ENCODE measurements at regions not wholly inside any gene's neighbourhood (a gene's known extent, or its start where the extent isn't known, plus 50 kb on each side); places are given as distances from the start of the nearest gene placed in this dataset.
A peak's percentile ranks its signal among the peaks of the same experiment; 100 is the strongest.

- Histone ChIP-seq H3K4me3 (ENCODE audit: low read length) (no peak overlapping the region), H3K27ac (ENCODE audit: low read length) (no peak overlapping the region), H3K4me1 (ENCODE audit: control insufficient read depth, insufficient read depth, low read length) (no peaks in the 10 kb centered on the region), H3K36me3 (ENCODE audit: control insufficient read depth, insufficient read depth, low read length) (no peaks in the 10 kb centered on the region), H3K9me3 (ENCODE audit: control insufficient read depth, low read depth, low read length) (no peaks in the 10 kb centered on the region), H3K27me3 (ENCODE audit: control insufficient read depth, insufficient read depth, low read length) (no peaks in the 10 kb centered on the region)
- no CpG with 5 or more reads among the region's 1 CpG for WGBS (ENCODE audit: insufficient coverage, low lambda C conversion rate)
- DNase-seq: no peak
Measured at GRCh38 chrX:111007238-111007637, 88.8 kb upstream of the PAK3 start.

GRCh38 chrX:111006116-111006515 is 89.9 kb upstream of the PAK3 start:
- Histone ChIP-seq H3K27me3 (ENCODE audit: control insufficient read depth, insufficient read depth, low read length) (no peaks in the 10 kb centered on the region), H3K9me3 (ENCODE audit: control insufficient read depth, low read depth, low read length) (no peaks in the 10 kb centered on the region), H3K4me1 (ENCODE audit: control insufficient read depth, insufficient read depth, low read length) (no peaks in the 10 kb centered on the region), H3K4me3 (ENCODE audit: low read length) (no peak overlapping the region), H3K27ac (ENCODE audit: low read length) (no peak overlapping the region), H3K36me3 (ENCODE audit: control insufficient read depth, insufficient read depth, low read length) (no peaks in the 10 kb centered on the region)
- DNase-seq: no peak
- no CpG with 5 or more reads among the region's 2 CpGs for WGBS (ENCODE audit: insufficient coverage, low lambda C conversion rate)

GRCh38 chrX:111005166-111005565 is 90.8 kb upstream of the PAK3 start:
- H3K27ac ChIP-seq (ENCODE audit: low read length): no peak overlapping the region
- no peaks in the 10 kb centered on the region for H3K4me1 ChIP-seq (ENCODE audit: control insufficient read depth, insufficient read depth, low read length)
- no CpG with 5 or more reads among the region's 4 CpGs for WGBS (ENCODE audit: insufficient coverage, low lambda C conversion rate)
- DNase-seq: no peak
- H3K36me3 ChIP-seq (ENCODE audit: control insufficient read depth, insufficient read depth, low read length): no peaks in the 10 kb centered on the region
- H3K4me3 ChIP-seq (ENCODE audit: low read length): no peak overlapping the region
- no peaks in the 10 kb centered on the region for H3K9me3 ChIP-seq (ENCODE audit: control insufficient read depth, low read depth, low read length)
- no peaks in the 10 kb centered on the region for H3K27me3 ChIP-seq (ENCODE audit: control insufficient read depth, insufficient read depth, low read length)

- no CpG with 5 or more reads among the region's 4 CpGs for WGBS (ENCODE audit: insufficient coverage, low lambda C conversion rate)
- Histone ChIP-seq H3K27me3 (ENCODE audit: control insufficient read depth, insufficient read depth, low read length) (no peaks in the 10 kb centered on the region), H3K9me3 (ENCODE audit: control insufficient read depth, low read depth, low read length) (no peaks in the 10 kb centered on the region), H3K27ac (ENCODE audit: low read length) (no peak overlapping the region), H3K4me3 (ENCODE audit: low read length) (no peak overlapping the region), H3K4me1 (ENCODE audit: control insufficient read depth, insufficient read depth, low read length) (no peaks in the 10 kb centered on the region), H3K36me3 (ENCODE audit: control insufficient read depth, insufficient read depth, low read length) (no peaks in the 10 kb centered on the region)
- no peak for DNase-seq
Measured at GRCh38 chrX:111003118-111003517, 92.9 kb upstream of the PAK3 start.

- no CpG with 5 or more reads among the region's 8 CpGs for WGBS (ENCODE audit: insufficient coverage, low lambda C conversion rate)
- peak in 1 of 2 donors; percentile 8 for DNase-seq
- H3K4me3 ChIP-seq (ENCODE audit: low read length): no peak overlapping the region
Measured at GRCh38 chrX:110992611-110993010, 103.4 kb upstream of the PAK3 start.

GRCh38 chrX:110989869-110990268 is 106.1 kb upstream of the PAK3 start:
- Histone ChIP-seq H3K4me3 (ENCODE audit: low read length) (no peak overlapping the region), H3K27me3 (ENCODE audit: control insufficient read depth, insufficient read depth, low read length) (no peaks in the 10 kb centered on the region), H3K27ac (ENCODE audit: low read length) (no peak overlapping the region), H3K4me1 (ENCODE audit: control insufficient read depth, insufficient read depth, low read length) (no peaks in the 10 kb centered on the region), H3K9me3 (ENCODE audit: control insufficient read depth, low read depth, low read length) (no peaks in the 10 kb centered on the region), H3K36me3 (ENCODE audit: control insufficient read depth, insufficient read depth, low read length) (no peaks in the 10 kb centered on the region)
- no CpG with 5 or more reads among the region's 6 CpGs for WGBS (ENCODE audit: insufficient coverage, low lambda C conversion rate)
- DNase-seq: no peak

More at GRCh38 chrX:110992611-110993010, 103.4 kb upstream of the PAK3 start:
- Histone ChIP-seq H3K27ac (ENCODE audit: low read length) (no peak overlapping the region), H3K9me3 (ENCODE audit: control insufficient read depth, low read depth, low read length) (no peaks in the 10 kb centered on the region), H3K4me1 (ENCODE audit: control insufficient read depth, insufficient read depth, low read length) (no peaks in the 10 kb centered on the region), H3K27me3 (ENCODE audit: control insufficient read depth, insufficient read depth, low read length) (no peaks in the 10 kb centered on the region), H3K36me3 (ENCODE audit: control insufficient read depth, insufficient read depth, low read length) (no peaks in the 10 kb centered on the region)

GRCh38 chrX:110989447-110989846 is 106.5 kb upstream of the PAK3 start:
- Histone ChIP-seq H3K9me3 (ENCODE audit: control insufficient read depth, low read depth, low read length) (no peaks in the 10 kb centered on the region), H3K27me3 (ENCODE audit: control insufficient read depth, insufficient read depth, low read length) (no peaks in the 10 kb centered on the region), H3K27ac (ENCODE audit: low read length) (no peak overlapping the region), H3K4me3 (ENCODE audit: low read length) (no peak overlapping the region), H3K4me1 (ENCODE audit: control insufficient read depth, insufficient read depth, low read length) (no peaks in the 10 kb centered on the region), H3K36me3 (ENCODE audit: control insufficient read depth, insufficient read depth, low read length) (no peaks in the 10 kb centered on the region)
- WGBS (ENCODE audit: insufficient coverage, low lambda C conversion rate): no CpG with 5 or more reads among the region's 3 CpGs
- no peak for DNase-seq

GRCh38 chrX:110987292-110987691 is 108.7 kb upstream of the PAK3 start:
- Histone ChIP-seq H3K27me3 (ENCODE audit: control insufficient read depth, insufficient read depth, low read length) (no peaks in the 10 kb centered on the region), H3K4me3 (ENCODE audit: low read length) (no peak overlapping the region), H3K4me1 (ENCODE audit: control insufficient read depth, insufficient read depth, low read length) (no peaks in the 10 kb centered on the region), H3K9me3 (ENCODE audit: control insufficient read depth, low read depth, low read length) (no peaks in the 10 kb centered on the region), H3K36me3 (ENCODE audit: control insufficient read depth, insufficient read depth, low read length) (no peaks in the 10 kb centered on the region), H3K27ac (ENCODE audit: low read length) (no peak overlapping the region)
- 20% methylated on average over 1 of the region's 3 CpGs for WGBS (ENCODE audit: insufficient coverage, low lambda C conversion rate)
- DNase-seq: no peak

- H3K9me3 ChIP-seq (ENCODE audit: control insufficient read depth, low read depth, low read length): no peaks in the 10 kb centered on the region
- H3K27ac ChIP-seq (ENCODE audit: low read length): no peak overlapping the region
- WGBS (ENCODE audit: insufficient coverage, low lambda C conversion rate): no CpG with 5 or more reads among the region's 2 CpGs
- no peaks in the 10 kb centered on the region for H3K4me1 ChIP-seq (ENCODE audit: control insufficient read depth, insufficient read depth, low read length)
- H3K27me3 ChIP-seq (ENCODE audit: control insufficient read depth, insufficient read depth, low read length): no peaks in the 10 kb centered on the region
- no peak overlapping the region for H3K4me3 ChIP-seq (ENCODE audit: low read length)
- H3K36me3 ChIP-seq (ENCODE audit: control insufficient read depth, insufficient read depth, low read length): no peaks in the 10 kb centered on the region
- DNase-seq: no peak
Measured at GRCh38 chrX:110985470-110985869, 110.5 kb upstream of the PAK3 start.

GRCh38 chrX:110983024-110983423 is 113.0 kb upstream of the PAK3 start:
- no peak for DNase-seq
- H3K27me3 ChIP-seq (ENCODE audit: control insufficient read depth, insufficient read depth, low read length): no peaks in the 10 kb centered on the region
- no peak overlapping the region for H3K4me3 ChIP-seq (ENCODE audit: low read length)
- WGBS (ENCODE audit: insufficient coverage, low lambda C conversion rate): no CpG with 5 or more reads among the region's 2 CpGs
- H3K9me3 ChIP-seq (ENCODE audit: control insufficient read depth, low read depth, low read length): no peaks in the 10 kb centered on the region
- H3K36me3 ChIP-seq (ENCODE audit: control insufficient read depth, insufficient read depth, low read length): no peaks in the 10 kb centered on the region
- no peak overlapping the region for H3K27ac ChIP-seq (ENCODE audit: low read length)
- no peaks in the 10 kb centered on the region for H3K4me1 ChIP-seq (ENCODE audit: control insufficient read depth, insufficient read depth, low read length)

GRCh38 chrX:110966839-110967238 is 129.2 kb upstream of the PAK3 start:
- no CpG with 5 or more reads among the region's 1 CpG for WGBS (ENCODE audit: insufficient coverage, low lambda C conversion rate)
- H3K27me3 ChIP-seq (ENCODE audit: control insufficient read depth, insufficient read depth, low read length): no peaks in the 10 kb centered on the region

More at GRCh38 chrX:110966839-110967238, 129.2 kb upstream of the PAK3 start:
- Histone ChIP-seq H3K9me3 (ENCODE audit: control insufficient read depth, low read depth, low read length) (no peaks in the 10 kb centered on the region), H3K36me3 (ENCODE audit: control insufficient read depth, insufficient read depth, low read length) (no peaks in the 10 kb centered on the region), H3K4me3 (ENCODE audit: low read length) (no peak overlapping the region), H3K27ac (ENCODE audit: low read length) (no peak overlapping the region), H3K4me1 (ENCODE audit: control insufficient read depth, insufficient read depth, low read length) (no peaks in the 10 kb centered on the region)
- DNase-seq: no peak
